Liver (tissue), 3 donors: ENCODE measurements at regions not wholly inside any gene's neighbourhood (a gene's known extent, or its start where the extent isn't known, plus 50 kb on each side); places are given as distances from the start of the nearest gene placed in this dataset.

Experiments used
- JUND ChIP-seq, 2 donors: IDR thresholded peaks; 2 replicates each; pipeline ENCODE4 v1.6.1; 2016; ENCODE audit warnings: antibody characterized with exemption in 2 of 2
- MAX ChIP-seq: IDR thresholded peaks from 2 replicates; pipeline ENCODE4 v1.6.1; 2016; ENCODE audit warnings: antibody characterized with exemption
- RAD21 ChIP-seq, 2 donors: IDR thresholded peaks; 2 replicates each; pipeline ENCODE4 v1.6.1; 2016; ENCODE audit warnings: antibody characterized with exemption in 2 of 2, mild to moderate bottlenecking in 2 of 2
- REST ChIP-seq: IDR thresholded peaks from 2 replicates; pipeline ENCODE4 v1.6.1; 2016; ENCODE audit warnings: antibody characterized with exemption, mild to moderate bottlenecking
- SP1 ChIP-seq: IDR thresholded peaks from 2 replicates; pipeline ENCODE4 v1.6.1; 2018; ENCODE audit warnings: antibody characterized with exemption, mild to moderate bottlenecking
- ZBTB33 ChIP-seq: IDR thresholded peaks from 2 replicates; pipeline ENCODE4 v1.6.1; 2016; ENCODE audit warnings: antibody characterized with exemption
- TF ChIP-seq, protein P1 (sequence below): fragments of 150-350 bp; IDR thresholded peaks from 2 replicates; pipeline ENCODE4 v1.5.1; 2017; ENCODE audit warnings: improper control_type of control experiment, low read depth, low read length; ENCODE audit not compliant: missing input control
- donor health status: healthy.
- donor health status: healthy.

- TF ChIP-seq, protein P1, sequence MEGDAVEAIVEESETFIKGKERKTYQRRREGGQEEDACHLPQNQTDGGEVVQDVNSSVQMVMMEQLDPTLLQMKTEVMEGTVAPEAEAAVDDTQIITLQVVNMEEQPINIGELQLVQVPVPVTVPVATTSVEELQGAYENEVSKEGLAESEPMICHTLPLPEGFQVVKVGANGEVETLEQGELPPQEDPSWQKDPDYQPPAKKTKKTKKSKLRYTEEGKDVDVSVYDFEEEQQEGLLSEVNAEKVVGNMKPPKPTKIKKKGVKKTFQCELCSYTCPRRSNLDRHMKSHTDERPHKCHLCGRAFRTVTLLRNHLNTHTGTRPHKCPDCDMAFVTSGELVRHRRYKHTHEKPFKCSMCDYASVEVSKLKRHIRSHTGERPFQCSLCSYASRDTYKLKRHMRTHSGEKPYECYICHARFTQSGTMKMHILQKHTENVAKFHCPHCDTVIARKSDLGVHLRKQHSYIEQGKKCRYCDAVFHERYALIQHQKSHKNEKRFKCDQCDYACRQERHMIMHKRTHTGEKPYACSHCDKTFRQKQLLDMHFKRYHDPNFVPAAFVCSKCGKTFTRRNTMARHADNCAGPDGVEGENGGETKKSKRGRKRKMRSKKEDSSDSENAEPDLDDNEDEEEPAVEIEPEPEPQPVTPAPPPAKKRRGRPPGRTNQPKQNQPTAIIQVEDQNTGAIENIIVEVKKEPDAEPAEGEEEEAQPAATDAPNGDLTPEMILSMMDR = no peak
- TF ChIP-seq ZBTB33 = no peak
- no peak for TF ChIP-seq JUND (IDR thresholded peaks at IDR 0.05)
- TF ChIP-seq RAD21 (IDR thresholded peaks at IDR 0.05) = no peak
- TF ChIP-seq MAX = no peak
- no peak for TF ChIP-seq SP1
- TF ChIP-seq REST = no peak
Measured at GRCh38 chr5:44246986-44247385, 142.2 kb downstream of the FGF10 start.
